Panc1 (cell line): ENCODE measurements at regions not wholly inside any gene's neighbourhood (a gene's known extent, or its start where the extent isn't known, plus 50 kb on each side); places are given as distances from the start of the nearest gene placed in this dataset.

Source experiments
- ATAC-seq: fragments of 200-7000 bp; cut with Tn5 transposase; 2 replicates; pipeline ENCODE4 v1.9.1; 2020; ENCODE audit warnings: mild to moderate bottlenecking, moderate library complexity
- BruUV-seq: library from RNA; stranded (reverse); fragments of 400-500 nt; replicated peaks from 2 replicates; lab custom pipeline; 2021; lab: Mats Ljungman, UMichigan
- CTCF ChIA-PET: fragments of 300-600 bp; sonication (Branson Sonifier 250); formaldehyde crosslinking; loops from one replicate; lab custom pipeline; 2022; ENCODE audit warnings: antibody characterized with exemption; lab: Charles Lee
- POLR2A ChIA-PET: fragments of 300-600 bp; sonication (Branson Sonifier 250); formaldehyde crosslinking; loops from one replicate; lab custom pipeline; 2022; ENCODE audit warnings: antibody characterized with exemption; lab: Charles Lee
- DNase-seq: peaks from one replicate; pipeline ENCODE4 v3.0.0-alpha.2; 2010; ENCODE audit warnings: low read depth, low spot score
- H3K27ac ChIP-seq: 2 replicates; pipeline ENCODE4 v1.5.1; 2011; ENCODE audit warnings: mild to moderate bottlenecking, low read length, inconsistent platforms
- H3K27me3 ChIP-seq: fragments of 200-500 bp; sonication (Bioruptor generic); 2 replicates; pipeline ENCODE4 v1.6.0; 2014; ENCODE audit warnings: low read length, inconsistent platforms; ENCODE audit not compliant: control insufficient read depth, insufficient read depth
- H3K36me3 ChIP-seq: fragments of 200-500 bp; sonication (Bioruptor generic); 2 replicates; pipeline ENCODE4 v1.5.1; 2014; ENCODE audit warnings: inconsistent platforms, mild to moderate bottlenecking, low read length, moderate library complexity; ENCODE audit not compliant: control insufficient read depth, insufficient read depth
- H3K4me1 ChIP-seq: 2 replicates; pipeline ENCODE4 v1.5.1; 2011; ENCODE audit warnings: inconsistent platforms, mild to moderate bottlenecking, low read length, moderate library complexity; ENCODE audit not compliant: control insufficient read depth, insufficient read depth
- H3K4me3 ChIP-seq, 2 experiments: 2 replicates each; pipeline ENCODE4 v1.5.1; 2011 to 2012; ENCODE audit warnings: low read depth in 2 of 2, low read length in 2 of 2, mild to moderate bottlenecking in 2 of 2, inconsistent platforms in 1 of 2, moderate library complexity in 1 of 2
- H3K9me3 ChIP-seq: fragments of 200-500 bp; sonication (Bioruptor generic); 2 replicates; pipeline ENCODE4 v1.5.1; 2014; ENCODE audit warnings: low read depth, mild to moderate bottlenecking, inconsistent platforms, low read length, moderate library complexity; ENCODE audit not compliant: control insufficient read depth, insufficient read depth
- CTCF ChIP-seq: fragments of 450-650 bp; IDR thresholded peaks from 2 replicates; pipeline ENCODE4 v1.5.1; 2017; ENCODE audit warnings: mild to moderate bottlenecking
- POLR2AphosphoS5 ChIP-seq: IDR thresholded peaks from 2 replicates; pipeline ENCODE4 v1.6.1; 2012; ENCODE audit warnings: mild to moderate bottlenecking, low read depth, low read length, moderate library complexity
- REST ChIP-seq, 2 experiments: IDR thresholded peaks; 2 replicates each; pipeline ENCODE4 v1.6.1; 2011 to 2012; ENCODE audit warnings: low read depth in 2 of 2, control low read depth in 1 of 2, low read length in 1 of 2, mild to moderate bottlenecking in 1 of 2, moderate library complexity in 1 of 2; ENCODE audit not compliant: insufficient read depth in 1 of 2
- SIN3A ChIP-seq: IDR thresholded peaks from 2 replicates; pipeline ENCODE4 v1.6.1; 2012; ENCODE audit warnings: low read depth, mild to moderate bottlenecking, low read length, moderate library complexity, borderline replicate concordance; ENCODE audit not compliant: insufficient read depth
- TCF7L2 ChIP-seq: IDR thresholded peaks from 2 replicates; pipeline ENCODE4 v1.6.1; 2011; ENCODE audit warnings: mild to moderate bottlenecking, low read depth, low read length, inconsistent platforms
- in situ Hi-C: cut with HindIII; loops from 2 replicates; pipeline ENCODE4 v1.10.0; 2016; ENCODE audit warnings: low sequenced_read_pairs, low pct_unique_long_range_greater_than_20kb
- intact Hi-C: fragments of 100-400 bp; cut with micrococcal nuclease; formaldehyde crosslinking; loops from one replicate; pipeline ENCODE4 v1.10.0; 2022; ENCODE audit not compliant: unreplicated experiment

GRCh38 chr5:25444697-25445096 is 799.9 kb upstream of the CDH10 start:
- H3K9me3 ChIP-seq = no peaks in the 10 kb centered on the region
- in situ Hi-C loops (no loop called here), intact Hi-C loops (no loop called here)
- H3K4me3 ChIP-seq = no peak overlapping the region
- ATAC-seq (no peak), DNase-seq (no peak)
- no peak overlapping the region for H3K27ac ChIP-seq
- CTCF ChIA-PET = no interaction called here
- H3K36me3 ChIP-seq = no peaks in the 10 kb centered on the region
- H3K27me3 ChIP-seq = no peaks in the 10 kb centered on the region
- H3K4me1 ChIP-seq = no peaks in the 10 kb centered on the region
- TF ChIP-seq CTCF = no peak
- TF ChIP-seq REST (IDR thresholded peaks at IDR 0.05; ENCODE audit: insufficient read depth in 1 of 2, low read depth in 2 of 2, low read length in 1 of 2) = no peak
- no peak for TF ChIP-seq TCF7L2
- no peak for TF ChIP-seq SIN3A
- no peak for TF ChIP-seq POLR2AphosphoS5
- POLR2A ChIA-PET = interaction anchor here (0.7 kb wide), 1 partner anchor 1032 kb away, joined by 6 read pairs; no protein-coding TSS in a partner anchor
- no TSS peak for BruUV-seq

GRCh38 chr5:25441810-25442209 is 797.0 kb upstream of the CDH10 start:
- ATAC-seq = no peak

More at GRCh38 chr5:25441810-25442209, 797.0 kb upstream of the CDH10 start:
- TF ChIP-seq TCF7L2 (no peak), CTCF (no peak), POLR2AphosphoS5 (no peak), SIN3A (no peak), REST (IDR thresholded peaks at IDR 0.05; ENCODE audit: insufficient read depth in 1 of 2, low read depth in 2 of 2, low read length in 1 of 2) (no peak)
- Histone ChIP-seq H3K4me3 (no peak overlapping the region), H3K27ac (no peak overlapping the region), H3K9me3 (no peaks in the 10 kb centered on the region), H3K27me3 (no peaks in the 10 kb centered on the region), H3K36me3 (no peaks in the 10 kb centered on the region), H3K4me1 (no peaks in the 10 kb centered on the region)
- ChIA-PET POLR2A (no interaction called here), CTCF (no interaction called here)
- intact Hi-C loops (no loop called here), in situ Hi-C loops (no loop called here)
- no TSS peak for BruUV-seq
- DNase-seq = no peak
